Subcutaneous abdominal adipose tissue (tissue), 5 donors: ENCODE measurements at regions not wholly inside any gene's neighbourhood (a gene's known extent, or its start where the extent isn't known, plus 50 kb on each side); places are given as distances from the start of the nearest gene placed in this dataset.
"Not testable (repeated sequence)": the region's sequence is repeated elsewhere in the genome, so short reads cannot be mapped to it uniquely, and the experiment has no call there.

ENCODE experiments used
- H3K27ac ChIP-seq: one replicate; pipeline ENCODE4 v1.7.0; 2013; ENCODE audit warnings: low read depth, mild to moderate bottlenecking, inconsistent platforms, low read length, moderate library complexity
- H3K27me3 ChIP-seq, 5 donors: one replicate each; pipeline ENCODE4 v1.7.0; 2013; ENCODE audit warnings: low read length in 5 of 5, inconsistent platforms in 1 of 5; ENCODE audit not compliant: control insufficient read depth in 5 of 5, insufficient read depth in 4 of 5
- H3K36me3 ChIP-seq, 5 donors: one replicate each; pipeline ENCODE4 v1.7.0; 2013; ENCODE audit warnings: low read length in 5 of 5; ENCODE audit not compliant: control insufficient read depth in 5 of 5, insufficient read depth in 5 of 5
- H3K4me1 ChIP-seq, 5 donors: one replicate each; pipeline ENCODE4 v1.7.0; 2013; ENCODE audit warnings: low read length in 5 of 5, mild to moderate bottlenecking in 3 of 5, moderate library complexity in 1 of 5; ENCODE audit not compliant: control insufficient read depth in 5 of 5, insufficient read depth in 5 of 5
- H3K4me3 ChIP-seq, 5 donors: one replicate each; pipeline ENCODE4 v1.7.0; 2013; ENCODE audit warnings: low read length in 5 of 5, low read depth in 1 of 5
- H3K9ac ChIP-seq, 5 donors: one replicate each; pipeline ENCODE4 v1.7.0; 2013; ENCODE audit warnings: low read length in 5 of 5, mild to moderate bottlenecking in 4 of 5, moderate library complexity in 3 of 5
- H3K9me3 ChIP-seq, 5 donors: one replicate each; pipeline ENCODE4 v1.7.0; 2013; ENCODE audit warnings: low read length in 5 of 5; ENCODE audit not compliant: control insufficient read depth in 5 of 5
- donor health status: healthy.
- donor health status: healthy.
- donor health status: healthy.
- donor health status: healthy.
- donor health status: healthy.

GRCh38 chr12:25321772-25322171, 71.0 kb upstream of the KRAS start:
- no peaks in the 10 kb centered on the region for H3K36me3 ChIP-seq
- no peak overlapping the region for H3K9ac ChIP-seq
- H3K27ac ChIP-seq = no peak overlapping the region
- no peak overlapping the region for H3K4me3 ChIP-seq
- no peaks in the 10 kb centered on the region for H3K27me3 ChIP-seq
- H3K9me3 ChIP-seq = no peaks in the 10 kb centered on the region
- H3K4me1 ChIP-seq = no peaks in the 10 kb centered on the region

GRCh38 chr12:25320123-25321006, 69.6 kb upstream of the KRAS start:
- H3K9me3 ChIP-seq = no peaks in the 10 kb centered on the region
- no peak overlapping the region for H3K9ac ChIP-seq
- H3K36me3 ChIP-seq = no peaks in the 10 kb centered on the region
- H3K27me3 ChIP-seq = no peaks in the 10 kb centered on the region
- no peaks in the 10 kb centered on the region for H3K4me1 ChIP-seq
- H3K27ac ChIP-seq = no peak overlapping the region
- H3K4me3 ChIP-seq = no peak overlapping the region

GRCh38 chr12:25319233-25319984, 68.7 kb upstream of the KRAS start:
- no peaks in the 10 kb centered on the region for H3K9me3 ChIP-seq
- H3K9ac ChIP-seq = no peak overlapping the region
- no peaks in the 10 kb centered on the region for H3K27me3 ChIP-seq
- no peak overlapping the region for H3K27ac ChIP-seq
- no peak overlapping the region for H3K4me3 ChIP-seq
- no peaks in the 10 kb centered on the region for H3K36me3 ChIP-seq
- no peaks in the 10 kb centered on the region for H3K4me1 ChIP-seq

GRCh38 chr12:25317553-25317952, 66.8 kb upstream of the KRAS start:
- no peaks in the 10 kb centered on the region for H3K9me3 ChIP-seq
- H3K27ac ChIP-seq = no peak overlapping the region
- no peaks in the 10 kb centered on the region for H3K4me1 ChIP-seq
- H3K4me3 ChIP-seq = no peak overlapping the region
- H3K36me3 ChIP-seq = no peaks in the 10 kb centered on the region
- no peak overlapping the region for H3K9ac ChIP-seq
- H3K27me3 ChIP-seq = no peaks in the 10 kb centered on the region

- no peaks in the 10 kb centered on the region for H3K27me3 ChIP-seq
- no peaks in the 10 kb centered on the region for H3K9me3 ChIP-seq
- no peaks in the 10 kb centered on the region for H3K36me3 ChIP-seq
- no peak overlapping the region for H3K9ac ChIP-seq
- no peaks in the 10 kb centered on the region for H3K4me1 ChIP-seq
- no peak overlapping the region for H3K27ac ChIP-seq
- H3K4me3 ChIP-seq = no peak overlapping the region
Measured at GRCh38 chr12:25315388-25315787, 64.7 kb upstream of the KRAS start.

GRCh38 chr12:25313266-25313990, 62.7 kb upstream of the KRAS start:
- not testable (repeated sequence) for H3K36me3 ChIP-seq, H3K9ac ChIP-seq, H3K27me3 ChIP-seq, H3K4me1 ChIP-seq, H3K27ac ChIP-seq, H3K9me3 ChIP-seq, H3K4me3 ChIP-seq

GRCh38 chr12:25311506-25311905, 60.8 kb upstream of the KRAS start:
- no peaks in the 10 kb centered on the region for H3K4me1 ChIP-seq
- no peak overlapping the region for H3K9ac ChIP-seq
- H3K36me3 ChIP-seq = no peaks in the 10 kb centered on the region
- H3K4me3 ChIP-seq = no peak overlapping the region
- no peaks in the 10 kb centered on the region for H3K27me3 ChIP-seq
- H3K9me3 ChIP-seq = no peaks in the 10 kb centered on the region
- H3K27ac ChIP-seq = no peak overlapping the region

GRCh38 chr12:25310071-25310470, 59.3 kb upstream of the KRAS start:
- H3K4me1 ChIP-seq, H3K27me3 ChIP-seq, H3K9me3 ChIP-seq, H3K27ac ChIP-seq, H3K4me3 ChIP-seq, H3K36me3 ChIP-seq, H3K9ac ChIP-seq: not testable (repeated sequence)

GRCh38 chr12:25308756-25309155, 58.0 kb upstream of the KRAS start:
- H3K4me3 ChIP-seq = no peak overlapping the region
- H3K9me3 ChIP-seq = no peaks in the 10 kb centered on the region
- H3K4me1 ChIP-seq = no peaks in the 10 kb centered on the region
- no peaks in the 10 kb centered on the region for H3K36me3 ChIP-seq
- H3K27me3 ChIP-seq = no peaks in the 10 kb centered on the region
- H3K9ac ChIP-seq = no peak overlapping the region
- no peak overlapping the region for H3K27ac ChIP-seq

GRCh38 chr12:25307818-25308217, 57.1 kb upstream of the KRAS start:
- H3K4me3 ChIP-seq = no peak overlapping the region

More at GRCh38 chr12:25307818-25308217, 57.1 kb upstream of the KRAS start:
- Histone ChIP-seq H3K4me1 (no peaks in the 10 kb centered on the region), H3K9me3 (no peaks in the 10 kb centered on the region), H3K27me3 (no peaks in the 10 kb centered on the region), H3K36me3 (no peaks in the 10 kb centered on the region), H3K9ac (no peak overlapping the region), H3K27ac (no peak overlapping the region)
